ENCODE measurements at regions not wholly inside any gene's neighbourhood (a gene's known extent, or its start where the extent isn't known, plus 50 kb on each side); places are given as distances from the start of the nearest gene placed in this dataset.

GRCh38 chr12:90301561-90302133 is 593.0 kb upstream of the ATP2B1 start:
- DNase-seq = no peak

GRCh38 chr12:90301095-90301494 is 592.5 kb upstream of the ATP2B1 start:
- DNase-seq = no peak

- no peak for DNase-seq
Measured at GRCh38 chr12:90299666-90300065, 591.0 kb upstream of the ATP2B1 start.

- DNase-seq = no peak
Measured at GRCh38 chr12:90299121-90299520, 590.5 kb upstream of the ATP2B1 start.

- no peak for DNase-seq
Measured at GRCh38 chr12:90298289-90298948, 589.8 kb upstream of the ATP2B1 start.

- no peak for DNase-seq
Measured at GRCh38 chr12:90295858-90296257, 587.2 kb upstream of the ATP2B1 start.

GRCh38 chr12:90292183-90292582 is 583.5 kb upstream of the ATP2B1 start:
- DNase-seq = no peak

GRCh38 chr12:90290980-90291975 is 582.6 kb upstream of the ATP2B1 start:
- DNase-seq = no peak

- DNase-seq = no peak
Measured at GRCh38 chr12:90287585-90287984, 578.9 kb upstream of the ATP2B1 start.

GRCh38 chr12:90281154-90281868 is 572.7 kb upstream of the ATP2B1 start:
- no peak for DNase-seq

GRCh38 chr12:90280564-90281058 is 572.0 kb upstream of the ATP2B1 start:
- DNase-seq = no peak

GRCh38 chr12:90280033-90280432 is 571.4 kb upstream of the ATP2B1 start:
- DNase-seq = no peak

GRCh38 chr12:90275088-90275487 is 566.5 kb upstream of the ATP2B1 start:
- no peak for DNase-seq

- DNase-seq = no peak
Measured at GRCh38 chr12:90274407-90274806, 565.8 kb upstream of the ATP2B1 start.

- no peak for DNase-seq
Measured at GRCh38 chr12:90268574-90268973, 559.9 kb upstream of the ATP2B1 start.

GRCh38 chr12:90262251-90262650 is 553.6 kb upstream of the ATP2B1 start:
- DNase-seq = no peak

GRCh38 chr12:90261283-90261682 is 552.6 kb upstream of the ATP2B1 start:
- no peak for DNase-seq

GRCh38 chr12:90260136-90260535 is 551.5 kb upstream of the ATP2B1 start:
- no peak for DNase-seq

- DNase-seq = no peak
Measured at GRCh38 chr12:90257927-90258624, 549.4 kb upstream of the ATP2B1 start.

- no peak for DNase-seq
Measured at GRCh38 chr12:90254796-90255195, 546.2 kb upstream of the ATP2B1 start.

GRCh38 chr12:90253674-90254181 is 545.1 kb upstream of the ATP2B1 start:
- no peak for DNase-seq

- no peak for DNase-seq
Measured at GRCh38 chr12:90253136-90253535, 544.5 kb upstream of the ATP2B1 start.

All from NCI-H1930 (cell line).